GM18505 (cell line): ENCODE measurements at regions not wholly inside any gene's neighbourhood (a gene's known extent, or its start where the extent isn't known, plus 50 kb on each side); places are given as distances from the start of the nearest gene placed in this dataset.
A peak's percentile ranks its signal among the peaks of the same experiment; 100 is the strongest.

Source experiments
- ATAC-seq: cut with Tn5 transposase; IDR thresholded peaks from one replicate; pipeline ENCODE4 v1.9.1; 2021; ENCODE audit not compliant: unreplicated experiment
- POLR2A ChIP-seq: IDR thresholded peaks from 4 replicates; pipeline ENCODE4 v1.6.1; 2011; ENCODE audit warnings: borderline replicate concordance; ENCODE audit not compliant: insufficient read depth, insufficient read length; ENCODE audit errors: extremely low read depth

- no peak for TF ChIP-seq POLR2A
- no peak for ATAC-seq
Measured at GRCh38 chr12:89797436-89797835, 88.8 kb upstream of the ATP2B1 start.

- ATAC-seq, result no peak
- TF ChIP-seq POLR2A, result no peak
Measured at GRCh38 chr12:89796798-89797382, 88.3 kb upstream of the ATP2B1 start.

GRCh38 chr12:89793946-89794345, 85.3 kb upstream of the ATP2B1 start:
- ATAC-seq, result no peak
- TF ChIP-seq POLR2A, result no peak

GRCh38 chr12:89791286-89791685, 82.6 kb upstream of the ATP2B1 start:
- TF ChIP-seq POLR2A, result no peak
- no peak for ATAC-seq

GRCh38 chr12:89789862-89790261, 81.2 kb upstream of the ATP2B1 start:
- no peak for TF ChIP-seq POLR2A
- ATAC-seq, result peak; percentile 91

GRCh38 chr12:89787763-89788162, 79.1 kb upstream of the ATP2B1 start:
- ATAC-seq, result no peak
- TF ChIP-seq POLR2A, result no peak

GRCh38 chr12:89786177-89786810, 77.7 kb upstream of the ATP2B1 start:
- TF ChIP-seq POLR2A, result no peak
- ATAC-seq, result no peak

GRCh38 chr12:89783359-89784060, 74.9 kb upstream of the ATP2B1 start:
- no peak for TF ChIP-seq POLR2A
- ATAC-seq, result no peak

GRCh38 chr12:89782807-89783206, 74.2 kb upstream of the ATP2B1 start:
- no peak for ATAC-seq
- no peak for TF ChIP-seq POLR2A

GRCh38 chr12:89781946-89782550, 73.4 kb upstream of the ATP2B1 start:
- no peak for TF ChIP-seq POLR2A

GRCh38 chr12:89781156-89781555, 72.5 kb upstream of the ATP2B1 start:
- no peak for ATAC-seq
- no peak for TF ChIP-seq POLR2A

More at GRCh38 chr12:89781946-89782550, 73.4 kb upstream of the ATP2B1 start:
- ATAC-seq, result no peak

GRCh38 chr12:89779090-89779489, 70.5 kb upstream of the ATP2B1 start:
- TF ChIP-seq POLR2A, result no peak
- no peak for ATAC-seq

GRCh38 chr12:89777733-89778379, 69.2 kb upstream of the ATP2B1 start:
- no peak for ATAC-seq
- no peak for TF ChIP-seq POLR2A
